ENCODE measurements at regions not wholly inside any gene's neighbourhood (a gene's known extent, or its start where the extent isn't known, plus 50 kb on each side); places are given as distances from the start of the nearest gene placed in this dataset.
"Not testable (repeated sequence)": the region's sequence is repeated elsewhere in the genome, so short reads cannot be mapped to it uniquely, and the experiment has no call there.

GRCh38 chr2:118371515-118371914, 283.2 kb downstream of the INSIG2 start:
- no peak for TF ChIP-seq CTCF (IDR thresholded peaks at IDR 0.05; ENCODE audit: insufficient read depth, low read length, poor library complexity, severe bottlenecking)
- TF ChIP-seq EZH2phosphoT487 (conservative IDR thresholded peaks at IDR 0.05; ENCODE audit: low read length), result no peak
- Histone ChIP-seq H4K20me1 (ENCODE audit: low read depth, low read length) (no peaks in the 10 kb centered on the region), H3K9me3 (ENCODE audit: insufficient read depth, low read length) (no peaks in the 10 kb centered on the region), H3K9me2 (replicated peaks; ENCODE audit: insufficient read depth, low read length) (no peaks in the 10 kb centered on the region), H3K4me3 (ENCODE audit: insufficient read depth, low read length, poor library complexity, severe bottlenecking) (no peak overlapping the region), H3K9ac (ENCODE audit: low read length) (no peak overlapping the region), H3F3A (ENCODE audit: insufficient read depth) (no peaks in the 10 kb centered on the region), H3K79me2 (ENCODE audit: insufficient read depth, low read length) (no peaks in the 10 kb centered on the region), H2AFZ (ENCODE audit: low read depth, low read length, severe bottlenecking) (no peak overlapping the region), H3K27ac (ENCODE audit: low read depth, low read length) (no peak overlapping the region), H3K27me3 (ENCODE audit: low read length) (no peaks in the 10 kb centered on the region), H3K36me3 (ENCODE audit: low read length) (no peaks in the 10 kb centered on the region), H3K4me2 (ENCODE audit: low read depth, low read length, poor library complexity, severe bottlenecking) (no peak overlapping the region)

- H3K4me2 ChIP-seq (ENCODE audit: low read depth, low read length, poor library complexity, severe bottlenecking); H3K27ac ChIP-seq (ENCODE audit: low read depth, low read length); H4K20me1 ChIP-seq (ENCODE audit: low read depth, low read length); H3K9me3 ChIP-seq (ENCODE audit: insufficient read depth, low read length); H3K4me3 ChIP-seq (ENCODE audit: insufficient read depth, low read length, poor library complexity, severe bottlenecking); H3F3A ChIP-seq (ENCODE audit: insufficient read depth); H3K27me3 ChIP-seq (ENCODE audit: low read length); H3K9ac ChIP-seq (ENCODE audit: low read length); H3K9me2 ChIP-seq (replicated peaks; ENCODE audit: insufficient read depth, low read length); H3K36me3 ChIP-seq (ENCODE audit: low read length); H3K79me2 ChIP-seq (ENCODE audit: insufficient read depth, low read length); H2AFZ ChIP-seq (ENCODE audit: low read depth, low read length, severe bottlenecking): not testable (repeated sequence)
Observed at GRCh38 chr2:118369521-118369920, 281.2 kb downstream of the INSIG2 start.

- TF ChIP-seq CTCF (IDR thresholded peaks at IDR 0.05; ENCODE audit: insufficient read depth, low read length, poor library complexity, severe bottlenecking), result no peak
- no peak for TF ChIP-seq EZH2phosphoT487 (conservative IDR thresholded peaks at IDR 0.05; ENCODE audit: low read length)
- no peaks in the 10 kb centered on the region for H4K20me1 ChIP-seq (ENCODE audit: low read depth, low read length)
- no peak overlapping the region for H3K4me3 ChIP-seq (ENCODE audit: insufficient read depth, low read length, poor library complexity, severe bottlenecking)
- H3K9me2 ChIP-seq (replicated peaks; ENCODE audit: insufficient read depth, low read length), result no peaks in the 10 kb centered on the region
- no peaks in the 10 kb centered on the region for H3F3A ChIP-seq (ENCODE audit: insufficient read depth)
- H3K9ac ChIP-seq (ENCODE audit: low read length), result no peak overlapping the region
- no peaks in the 10 kb centered on the region for H3K27me3 ChIP-seq (ENCODE audit: low read length)
- no peak overlapping the region for H2AFZ ChIP-seq (ENCODE audit: low read depth, low read length, severe bottlenecking)
- H3K9me3 ChIP-seq (ENCODE audit: insufficient read depth, low read length), result no peaks in the 10 kb centered on the region
- H3K79me2 ChIP-seq (ENCODE audit: insufficient read depth, low read length), result no peaks in the 10 kb centered on the region
- H3K4me2 ChIP-seq (ENCODE audit: low read depth, low read length, poor library complexity, severe bottlenecking), result no peak overlapping the region
- H3K36me3 ChIP-seq (ENCODE audit: low read length), result no peaks in the 10 kb centered on the region
- no peak overlapping the region for H3K27ac ChIP-seq (ENCODE audit: low read depth, low read length)
Observed at GRCh38 chr2:118363604-118364003, 275.3 kb downstream of the INSIG2 start.

GRCh38 chr2:118356051-118356450, 267.8 kb downstream of the INSIG2 start:
- Histone ChIP-seq H4K20me1 (ENCODE audit: low read depth, low read length) (no peaks in the 10 kb centered on the region), H3K79me2 (ENCODE audit: insufficient read depth, low read length) (no peaks in the 10 kb centered on the region), H3K27me3 (ENCODE audit: low read length) (no peaks in the 10 kb centered on the region), H2AFZ (ENCODE audit: low read depth, low read length, severe bottlenecking) (no peak overlapping the region), H3K4me3 (ENCODE audit: insufficient read depth, low read length, poor library complexity, severe bottlenecking) (no peak overlapping the region), H3K27ac (ENCODE audit: low read depth, low read length) (no peak overlapping the region), H3K9ac (ENCODE audit: low read length) (no peak overlapping the region), H3K4me2 (ENCODE audit: low read depth, low read length, poor library complexity, severe bottlenecking) (no peak overlapping the region), H3K9me2 (replicated peaks; ENCODE audit: insufficient read depth, low read length) (no peaks in the 10 kb centered on the region), H3K36me3 (ENCODE audit: low read length) (no peaks in the 10 kb centered on the region), H3K9me3 (ENCODE audit: insufficient read depth, low read length) (no peaks in the 10 kb centered on the region), H3F3A (ENCODE audit: insufficient read depth) (no peaks in the 10 kb centered on the region)
- TF ChIP-seq EZH2phosphoT487 (conservative IDR thresholded peaks at IDR 0.05; ENCODE audit: low read length), result no peak
- no peak for TF ChIP-seq CTCF (IDR thresholded peaks at IDR 0.05; ENCODE audit: insufficient read depth, low read length, poor library complexity, severe bottlenecking)

All from SU-DHL-6 (cell line).